Activated naive CD4-positive, alpha-beta T cell treated with anti-CD3 and anti-CD28 coated beads for 36 hours (primary cell): ENCODE measurements at regions not wholly inside any gene's neighbourhood (a gene's known extent, or its start where the extent isn't known, plus 50 kb on each side); places are given as distances from the start of the nearest gene placed in this dataset.

Source experiments
- CTCF ChIA-PET: fragments of 350-600 bp; sonication (Branson Sonifier 250); formaldehyde crosslinking; loops from one replicate; lab custom pipeline; 2021; ENCODE audit warnings: antibody characterized with exemption; lab: Charles Lee
- DNase-seq: peaks from one replicate; pipeline ENCODE4 v3.0.0-alpha.2; 2020
- H3K27ac Mint-ChIP-seq: one replicate; pipeline ENCODE4 v1.8.0; 2021; ENCODE audit warnings: mild to moderate bottlenecking, mixed read lengths
- H3K27me3 Mint-ChIP-seq: one replicate; pipeline ENCODE4 v1.8.0; 2021; ENCODE audit warnings: low read depth, mixed read lengths
- H3K36me3 Mint-ChIP-seq: one replicate; pipeline ENCODE4 v1.8.0; 2021; ENCODE audit warnings: low read depth, mixed read lengths
- H3K4me1 Mint-ChIP-seq: one replicate; pipeline ENCODE4 v1.8.0; 2021; ENCODE audit warnings: low read depth, mixed read lengths
- H3K4me3 Mint-ChIP-seq: one replicate; pipeline ENCODE4 v1.8.0; 2021; ENCODE audit warnings: mild to moderate bottlenecking, moderate library complexity, mixed read lengths
- H3K9me3 Mint-ChIP-seq: one replicate; pipeline ENCODE4 v1.8.0; 2021; ENCODE audit warnings: mixed read lengths
- intact Hi-C: fragments of 100-400 bp; cut with micrococcal nuclease; formaldehyde crosslinking; loops from one replicate; pipeline ENCODE4 v1.15.1; 2023

DNA sequence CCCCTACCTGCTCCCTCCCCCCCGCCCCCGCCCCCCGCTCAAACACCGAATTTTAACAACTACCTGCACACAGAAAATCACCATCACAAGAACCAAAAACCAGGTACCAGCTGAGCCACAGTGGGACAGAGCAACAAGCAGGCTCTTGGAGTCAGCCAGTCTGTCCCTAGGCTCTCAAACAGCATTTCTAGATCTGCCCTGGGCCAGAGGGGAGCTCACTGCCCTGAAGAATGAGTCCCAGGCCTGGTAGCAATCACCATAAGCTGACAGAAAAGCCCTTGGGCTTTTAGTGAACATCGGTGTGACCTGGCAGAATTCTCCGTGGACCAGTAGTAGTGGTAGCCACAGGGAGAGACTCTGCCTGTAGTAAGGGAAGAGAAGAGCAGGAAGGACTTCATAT lies 58.3 kb downstream of the C11orf87 start:
- no peak overlapping the region for H3K27ac Mint-ChIP-seq
- intact Hi-C loops, result no loop called here
- H3K27me3 Mint-ChIP-seq, result no peaks in the 10 kb centered on the region
- no peak for DNase-seq
- H3K9me3 Mint-ChIP-seq, result no peaks in the 10 kb centered on the region
- no peak overlapping the region for H3K4me3 Mint-ChIP-seq
- no peaks in the 10 kb centered on the region for H3K36me3 Mint-ChIP-seq
- no peaks in the 10 kb centered on the region for H3K4me1 Mint-ChIP-seq
- CTCF ChIA-PET, result no interaction called here

- intact Hi-C loops, result no loop called here
- CTCF ChIA-PET, result no interaction called here
- Mint-ChIP-seq H3K9me3 (no peaks in the 10 kb centered on the region), H3K4me1 (no peaks in the 10 kb centered on the region), H3K27ac (no peak overlapping the region), H3K27me3 (no peaks in the 10 kb centered on the region), H3K4me3 (no peak overlapping the region), H3K36me3 (no peaks in the 10 kb centered on the region)
- no peak for DNase-seq
Measured at GRCh38 chr11:109486129-109486528, 64.1 kb downstream of the C11orf87 start.

DNA sequence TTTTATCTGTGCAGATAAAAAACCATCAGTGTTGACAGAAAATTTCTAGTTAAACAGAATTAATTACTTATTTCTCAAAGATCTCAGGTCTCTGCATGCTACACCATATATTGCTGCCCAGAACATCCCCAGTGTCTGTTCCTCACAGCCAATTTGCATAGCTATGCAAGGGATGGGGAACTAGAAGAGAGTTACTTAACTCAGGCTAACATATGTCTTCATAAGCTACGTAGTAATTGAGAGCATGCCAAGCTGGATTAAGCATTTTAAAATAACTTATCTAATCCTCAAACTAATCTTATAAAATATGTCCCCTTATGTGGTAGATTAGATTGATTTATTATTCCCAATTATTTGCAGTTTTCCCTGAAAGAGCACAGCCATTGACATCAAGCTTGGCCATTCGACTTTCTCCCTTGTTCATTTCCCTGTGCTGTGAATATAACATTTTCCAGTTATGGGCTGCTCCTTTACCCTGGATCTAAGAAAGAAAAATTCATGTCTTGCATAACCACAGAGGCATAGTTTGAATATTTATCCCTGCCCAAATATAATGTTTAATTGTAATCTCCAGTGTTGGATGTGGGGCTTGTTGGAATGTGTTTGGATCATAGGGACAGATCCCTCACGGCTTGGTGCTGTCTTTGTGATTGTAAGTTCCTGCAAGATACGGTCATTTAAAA lies 69.1 kb downstream of the C11orf87 start:
- no peak for DNase-seq
- Mint-ChIP-seq H3K4me1 (no peaks in the 10 kb centered on the region), H3K27me3 (no peaks in the 10 kb centered on the region), H3K9me3 (peaks cover 2% of the 10 kb centered on the region), H3K4me3 (no peak overlapping the region), H3K36me3 (no peaks in the 10 kb centered on the region), H3K27ac (no peak overlapping the region)
- CTCF ChIA-PET, result no interaction called here
- intact Hi-C loops, result no loop called here

DNA sequence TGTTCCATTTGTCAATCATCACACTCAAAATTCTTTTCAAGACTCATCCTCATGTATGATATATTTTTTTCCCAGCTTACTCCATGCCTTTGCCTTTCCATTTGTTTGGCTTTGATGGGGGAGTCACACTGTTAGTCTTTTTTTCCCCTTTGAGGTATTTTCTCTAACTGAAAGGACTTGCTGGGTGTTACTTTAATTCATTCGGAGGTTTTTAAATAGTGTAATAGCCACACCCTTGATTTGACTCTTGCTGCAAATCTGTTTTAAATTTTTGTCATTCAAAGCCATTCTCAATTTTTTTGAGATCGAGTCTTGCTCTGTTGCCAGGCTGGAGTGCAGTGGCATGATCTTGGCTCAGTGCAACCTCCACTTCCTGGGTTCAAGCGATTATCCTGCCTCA lies 84.1 kb downstream of the C11orf87 start:
- CTCF ChIA-PET, result no interaction called here
- Mint-ChIP-seq H3K27me3 (no peaks in the 10 kb centered on the region), H3K4me3 (no peak overlapping the region), H3K9me3 (no peaks in the 10 kb centered on the region), H3K36me3 (no peaks in the 10 kb centered on the region), H3K27ac (no peak overlapping the region), H3K4me1 (no peaks in the 10 kb centered on the region)
- intact Hi-C loops, result no loop called here
- DNase-seq, result no peak

DNA sequence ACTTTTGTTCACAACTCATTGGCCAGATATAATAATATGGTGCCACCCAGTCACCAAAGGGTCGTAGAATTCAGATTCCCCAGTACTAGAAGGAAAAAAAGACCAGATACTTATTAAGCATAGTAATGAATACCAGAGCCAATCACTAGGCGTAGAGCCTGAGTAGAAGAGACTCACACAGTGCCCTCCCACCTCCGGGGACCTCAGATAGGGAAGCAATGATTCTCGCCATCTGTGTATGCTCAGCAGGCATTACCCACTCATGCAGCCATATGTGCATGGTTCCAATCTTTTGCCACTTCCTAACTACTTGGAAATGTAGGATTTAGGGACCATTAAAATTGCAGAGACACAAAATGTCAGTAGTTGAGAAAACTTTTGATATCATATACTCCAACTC lies 85.3 kb downstream of the C11orf87 start:
- intact Hi-C loops, result no loop called here
- H3K4me3 Mint-ChIP-seq, result no peak overlapping the region
- H3K36me3 Mint-ChIP-seq, result no peaks in the 10 kb centered on the region
- H3K27me3 Mint-ChIP-seq, result no peaks in the 10 kb centered on the region
- no peak overlapping the region for H3K27ac Mint-ChIP-seq
- no peaks in the 10 kb centered on the region for H3K9me3 Mint-ChIP-seq
- CTCF ChIA-PET, result no interaction called here
- DNase-seq, result no peak
- no peaks in the 10 kb centered on the region for H3K4me1 Mint-ChIP-seq

- no peaks in the 10 kb centered on the region for H3K9me3 Mint-ChIP-seq
Measured at GRCh38 chr11:109507836-109508561, 86.0 kb downstream of the C11orf87 start.

DNA sequence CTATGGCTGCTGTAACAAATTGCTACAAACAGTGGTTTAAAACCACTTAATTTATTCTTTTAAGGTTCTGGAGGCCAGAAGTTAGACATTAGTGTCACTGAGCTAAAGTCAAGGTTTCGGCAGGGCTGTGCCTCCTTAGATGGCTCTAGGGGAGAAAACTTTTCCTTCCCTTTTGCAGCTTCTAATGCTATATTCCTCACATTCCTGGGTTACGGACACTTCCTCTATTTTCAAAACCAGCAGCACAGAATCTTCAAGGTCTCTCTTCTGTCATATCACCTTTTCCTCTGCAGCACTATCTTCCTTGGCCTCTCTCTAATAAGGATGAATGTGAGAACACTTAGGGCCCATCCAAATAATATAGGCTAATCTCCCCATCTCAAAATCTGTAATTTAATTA lies 87.0 kb downstream of the C11orf87 start:
- no peak overlapping the region for H3K4me3 Mint-ChIP-seq
- H3K9me3 Mint-ChIP-seq, result no peaks in the 10 kb centered on the region
- CTCF ChIA-PET, result no interaction called here
- H3K27me3 Mint-ChIP-seq, result no peaks in the 10 kb centered on the region
- no peaks in the 10 kb centered on the region for H3K4me1 Mint-ChIP-seq
- no peaks in the 10 kb centered on the region for H3K36me3 Mint-ChIP-seq
- H3K27ac Mint-ChIP-seq, result no peak overlapping the region
- no peak for DNase-seq
- intact Hi-C loops, result no loop called here

More at GRCh38 chr11:109507836-109508561, 86.0 kb downstream of the C11orf87 start:
- no peak for DNase-seq
- intact Hi-C loops, result no loop called here
- no peaks in the 10 kb centered on the region for H3K4me1 Mint-ChIP-seq
- no peak overlapping the region for H3K27ac Mint-ChIP-seq
- H3K36me3 Mint-ChIP-seq, result no peaks in the 10 kb centered on the region
- no peak overlapping the region for H3K4me3 Mint-ChIP-seq
- H3K27me3 Mint-ChIP-seq, result no peaks in the 10 kb centered on the region
- CTCF ChIA-PET, result no interaction called here

- Mint-ChIP-seq H3K27ac (no peak overlapping the region), H3K4me1 (no peaks in the 10 kb centered on the region), H3K9me3 (no peaks in the 10 kb centered on the region), H3K36me3 (no peaks in the 10 kb centered on the region), H3K27me3 (no peaks in the 10 kb centered on the region), H3K4me3 (no peak overlapping the region)
- DNase-seq, result no peak
- intact Hi-C loops, result no loop called here
- CTCF ChIA-PET, result no interaction called here
Measured at GRCh38 chr11:109510316-109510715, 88.3 kb downstream of the C11orf87 start.

- no peaks in the 10 kb centered on the region for H3K36me3 Mint-ChIP-seq
- no peaks in the 10 kb centered on the region for H3K9me3 Mint-ChIP-seq
- CTCF ChIA-PET, result interaction anchor here (1.4 kb wide), 1 partner anchor 186 kb away, joined by 3 read pairs; no protein-coding TSS in a partner anchor
- H3K27ac Mint-ChIP-seq, result no peak overlapping the region
- H3K4me3 Mint-ChIP-seq, result no peak overlapping the region
- DNase-seq, result no peak
- no peaks in the 10 kb centered on the region for H3K27me3 Mint-ChIP-seq
- intact Hi-C loops, result no loop called here
- H3K4me1 Mint-ChIP-seq, result no peaks in the 10 kb centered on the region
Measured at GRCh38 chr11:109511598-109511997, 89.6 kb downstream of the C11orf87 start.

GRCh38 chr11:109512249-109512648 lies 90.3 kb downstream of the C11orf87 start:
- DNase-seq, result no peak
- no peak overlapping the region for H3K4me3 Mint-ChIP-seq
- no peak overlapping the region for H3K27ac Mint-ChIP-seq
- intact Hi-C loops, result no loop called here
- H3K4me1 Mint-ChIP-seq, result no peaks in the 10 kb centered on the region
- no peaks in the 10 kb centered on the region for H3K27me3 Mint-ChIP-seq
- no peaks in the 10 kb centered on the region for H3K9me3 Mint-ChIP-seq
- CTCF ChIA-PET, result interaction anchor here (1.4 kb wide), 1 partner anchor 185 kb away, joined by 3 read pairs; no protein-coding TSS in a partner anchor
- no peaks in the 10 kb centered on the region for H3K36me3 Mint-ChIP-seq

DNA sequence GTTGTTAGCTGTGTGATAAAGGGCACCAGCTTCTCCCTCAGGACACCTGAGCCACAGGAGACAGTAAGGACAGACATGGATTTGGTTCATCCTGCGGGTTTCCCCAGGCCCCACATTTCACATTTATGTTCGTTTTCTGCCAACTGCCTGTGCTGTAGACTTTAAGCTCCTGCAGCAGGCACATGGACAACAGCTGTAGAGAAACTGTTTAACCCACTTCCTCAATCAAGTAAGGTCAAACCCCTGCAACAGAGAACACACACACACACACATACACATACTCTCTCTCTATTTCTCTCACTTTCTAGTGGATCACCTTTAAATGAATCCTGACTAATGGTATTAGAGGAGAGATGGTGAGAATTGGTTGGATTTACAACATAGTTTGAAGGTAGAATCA lies 90.7 kb downstream of the C11orf87 start:
- Mint-ChIP-seq H3K36me3 (no peaks in the 10 kb centered on the region), H3K27ac (no peak overlapping the region), H3K4me3 (no peak overlapping the region), H3K27me3 (no peaks in the 10 kb centered on the region), H3K4me1 (no peaks in the 10 kb centered on the region), H3K9me3 (no peaks in the 10 kb centered on the region)
- intact Hi-C loops, result no loop called here
- CTCF ChIA-PET, result interaction anchor here (1.4 kb wide), 1 partner anchor 185 kb away, joined by 3 read pairs; no protein-coding TSS in a partner anchor
- no peak for DNase-seq

DNA sequence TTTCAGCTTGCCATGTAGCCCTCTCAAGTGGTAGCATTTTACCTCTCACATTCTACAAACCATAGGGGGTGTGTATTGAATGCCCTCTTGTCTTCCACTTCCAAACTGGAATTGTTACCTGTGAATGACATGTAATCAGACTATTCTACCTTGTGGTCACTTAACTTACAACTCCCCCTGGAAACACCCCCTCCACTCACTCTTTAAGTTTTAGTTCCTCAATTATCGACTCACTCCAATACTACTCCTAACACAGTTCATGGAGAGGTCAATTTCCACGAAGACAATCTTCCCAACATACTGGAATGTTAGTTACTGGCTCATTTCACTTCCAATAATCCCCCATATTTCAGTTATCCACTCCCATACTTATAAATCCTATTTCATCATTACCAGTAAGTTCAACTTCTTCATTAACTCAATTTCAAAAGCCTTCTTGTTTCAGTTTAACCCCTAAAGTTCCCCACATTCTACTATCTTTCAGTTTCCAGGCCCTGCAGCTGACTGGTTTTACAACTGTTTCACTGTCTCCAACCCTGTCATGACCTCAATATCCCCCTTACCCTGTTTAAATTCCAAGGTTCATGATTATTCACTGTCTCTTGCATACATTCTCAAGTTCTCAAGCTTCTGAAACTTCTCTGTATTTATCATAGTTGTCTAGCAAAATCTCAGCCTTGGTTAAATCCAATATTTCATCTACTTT lies 92.5 kb downstream of the C11orf87 start:
- Mint-ChIP-seq H3K27me3 (no peaks in the 10 kb centered on the region), H3K4me3 (no peak overlapping the region), H3K4me1 (no peaks in the 10 kb centered on the region), H3K27ac (no peak overlapping the region), H3K36me3 (no peaks in the 10 kb centered on the region), H3K9me3 (no peaks in the 10 kb centered on the region)
- CTCF ChIA-PET, result no interaction called here
- intact Hi-C loops, result no loop called here
- no peak for DNase-seq
